ENCODE measurements at regions not wholly inside any gene's neighbourhood (a gene's known extent, or its start where the extent isn't known, plus 50 kb on each side); places are given as distances from the start of the nearest gene placed in this dataset.

GRCh38 chr6:15945593-15946159, 183.2 kb upstream of the MYLIP start:
- ChIA-PET CTCF (no interaction called here), POLR2A (no interaction called here)
- no peaks in the 10 kb centered on the region; the same call in 1 of the 2 replicates for H3K4me1 ChIP-seq (ENCODE audit: control insufficient read depth, insufficient read depth, low read length)
- ATAC-seq (no peak), DNase-seq (ENCODE audit: low read depth, low spot score) (no peak)
- H3K9me3 ChIP-seq (ENCODE audit: control insufficient read depth, insufficient read depth, low read depth, low read length), result no peaks in the 10 kb centered on the region
- H3K27ac ChIP-seq (ENCODE audit: low read length), result no peak overlapping the region
- H3K36me3 ChIP-seq (ENCODE audit: control insufficient read depth, insufficient read depth, low read length), result no peaks in the 10 kb centered on the region
- intact Hi-C loops (cut with micrococcal nuclease; ENCODE audit: unreplicated experiment) (no loop called here), in situ Hi-C loops (cut with HindIII; ENCODE audit: low pct_unique_long_range_greater_than_20kb, low sequenced_read_pairs) (no loop called here)
- peaks cover 4% of the 10 kb centered on the region; the same call in 1 of the 2 replicates for H3K27me3 ChIP-seq (ENCODE audit: control insufficient read depth, insufficient read depth, low read length)
- TF ChIP-seq REST (IDR thresholded peaks at IDR 0.05; ENCODE audit: insufficient read depth in 1 of 2, low read depth in 2 of 2, low read length in 1 of 2) (no peak), POLR2AphosphoS5 (IDR thresholded peaks at IDR 0.05; ENCODE audit: low read depth, low read length) (no peak), CTCF (IDR thresholded peaks at IDR 0.05) (no peak)
- BruUV-seq (replicated peaks), result no TSS peak
- no peak overlapping the region for H3K4me3 ChIP-seq (ENCODE audit: low read depth in 2 of 2, low read length in 2 of 2)

- in situ Hi-C loops (cut with HindIII; ENCODE audit: low pct_unique_long_range_greater_than_20kb, low sequenced_read_pairs), result no loop called here
- no peak for DNase-seq (ENCODE audit: low read depth, low spot score)
Measured at GRCh38 chr6:15943423-15943822, 185.5 kb upstream of the MYLIP start.

More at GRCh38 chr6:15943423-15943822, 185.5 kb upstream of the MYLIP start:
- Histone ChIP-seq H3K9me3 (ENCODE audit: control insufficient read depth, insufficient read depth, low read depth, low read length) (no peaks in the 10 kb centered on the region), H3K4me3 (ENCODE audit: low read depth in 2 of 2, low read length in 2 of 2) (no peak overlapping the region), H3K27me3 (ENCODE audit: control insufficient read depth, insufficient read depth, low read length) (peaks cover 4% of the 10 kb centered on the region; the same call in 1 of the 2 replicates), H3K4me1 (ENCODE audit: control insufficient read depth, insufficient read depth, low read length) (no peaks in the 10 kb centered on the region), H3K36me3 (ENCODE audit: control insufficient read depth, insufficient read depth, low read length) (no peaks in the 10 kb centered on the region), H3K27ac (ENCODE audit: low read length) (no peak overlapping the region)
- CTCF ChIA-PET, result no interaction called here
- intact Hi-C loops (cut with micrococcal nuclease; ENCODE audit: unreplicated experiment), result no loop called here
- no peak for ATAC-seq
- no peak for TF ChIP-seq REST (IDR thresholded peaks at IDR 0.05; ENCODE audit: insufficient read depth in 1 of 2, low read depth in 2 of 2, low read length in 1 of 2)
- TF ChIP-seq CTCF (IDR thresholded peaks at IDR 0.05), result no peak
- TF ChIP-seq SIN3A (IDR thresholded peaks at IDR 0.05; ENCODE audit: borderline replicate concordance, insufficient read depth, low read depth, low read length), result no peak
- TF ChIP-seq TCF7L2 (IDR thresholded peaks at IDR 0.05; ENCODE audit: low read depth, low read length), result no peak
- no peak for TF ChIP-seq POLR2AphosphoS5 (IDR thresholded peaks at IDR 0.05; ENCODE audit: low read depth, low read length)
- POLR2A ChIA-PET, result no interaction called here
- BruUV-seq (replicated peaks), result no TSS peak

Measured in Panc1 (cell line).